HEK293 (cell line): ENCODE measurements at regions not wholly inside any gene's neighbourhood (a gene's known extent, or its start where the extent isn't known, plus 50 kb on each side); places are given as distances from the start of the nearest gene placed in this dataset.
"Not testable (repeated sequence)": the region's sequence is repeated elsewhere in the genome, so short reads cannot be mapped to it uniquely, and the experiment has no call there.

Source experiments
- CTCF ChIA-PET: fragments of 350-600 bp; formaldehyde crosslinking; extraction: SDS; loops from one replicate; lab custom pipeline; 2021; ENCODE audit warnings: antibody characterized with exemption; lab: Yijun Ruan, JAX
- POLR2A ChIA-PET: fragments of 300-600 bp; formaldehyde crosslinking; extraction: SDS; loops from one replicate; lab custom pipeline; 2020; ENCODE audit warnings: antibody characterized with exemption, inconsistent platforms; lab: Yijun Ruan, JAX
- H3K27ac ChIP-seq: fragments of 200-500 bp; sonication (Bioruptor generic); 2 replicates; pipeline ENCODE4 v1.5.1; 2014; ENCODE audit warnings: low read depth, low read length, control low read depth, inconsistent platforms; ENCODE audit errors: extremely low read depth
- H3K36me3 ChIP-seq, 2 experiments: fragments of 200-500 bp in 1 of 2; sonication (Bioruptor generic) in 1 of 2; 1 replicate in 1 of 2; 2 replicates in 1 of 2; pipeline ENCODE4 v1.5.1; 2014 to 2017; ENCODE audit warnings: inconsistent platforms in 2 of 2, low read length in 2 of 2; ENCODE audit not compliant: control insufficient read depth in 2 of 2, insufficient read depth in 1 of 2
- H3K4me1 ChIP-seq: fragments of 200-500 bp; sonication (Bioruptor generic); 2 replicates; pipeline ENCODE4 v1.5.1; 2014; ENCODE audit warnings: mild to moderate bottlenecking, low read length, inconsistent platforms; ENCODE audit not compliant: control insufficient read depth, insufficient read depth
- H3K4me3 ChIP-seq: 2 replicates; pipeline ENCODE4 v1.5.1; 2011; ENCODE audit warnings: low read depth, mild to moderate bottlenecking, control low read depth, low read length, moderate library complexity
- H3K9me3 ChIP-seq: fragments of 200-500 bp; sonication (Bioruptor generic); 2 replicates; pipeline ENCODE4 v1.5.1; 2014; ENCODE audit warnings: low read depth, low read length, inconsistent platforms; ENCODE audit not compliant: control insufficient read depth, insufficient read depth
- ELK4 ChIP-seq: IDR thresholded peaks from 2 replicates; pipeline ENCODE4 v1.6.1; 2011; ENCODE audit warnings: mild to moderate bottlenecking, low read depth, low read length, borderline replicate concordance
- KLF9 ChIP-seq: fragments of 450-650 bp; formaldehyde crosslinking; IDR thresholded peaks from 2 replicates; pipeline ENCODE4 v1.5.1; 2016; ENCODE audit warnings: missing biosample characterization, missing genetic modification characterization, low read depth
- OVOL3 ChIP-seq: fragments of 450-650 bp; formaldehyde crosslinking; IDR thresholded peaks from 2 replicates; pipeline ENCODE4 v1.5.1; 2016; ENCODE audit warnings: missing biosample characterization, missing genetic modification characterization
- REPIN1 ChIP-seq: fragments of 450-650 bp; formaldehyde crosslinking; IDR thresholded peaks from 2 replicates; pipeline ENCODE4 v1.5.1; 2017; ENCODE audit warnings: missing biosample characterization, missing genetic modification characterization, low read depth
- SCRT1 ChIP-seq: fragments of 450-650 bp; formaldehyde crosslinking; IDR thresholded peaks from 2 replicates; pipeline ENCODE4 v1.5.1; 2016; ENCODE audit warnings: missing biosample characterization, missing genetic modification characterization, borderline replicate concordance
- ZBTB1 ChIP-seq: fragments of 450-650 bp; formaldehyde crosslinking; IDR thresholded peaks from 2 replicates; pipeline ENCODE4 v1.5.1; 2016; ENCODE audit warnings: missing biosample characterization, missing genetic modification characterization
- ZEB2 ChIP-seq: fragments of 450-650 bp; formaldehyde crosslinking; IDR thresholded peaks from 2 replicates; pipeline ENCODE4 v1.5.1; 2016; ENCODE audit warnings: missing biosample characterization, missing genetic modification characterization
- ZNF146 ChIP-seq: fragments of 450-650 bp; formaldehyde crosslinking; IDR thresholded peaks from 2 replicates; pipeline ENCODE4 v1.5.1; 2016; ENCODE audit warnings: missing biosample characterization, missing genetic modification characterization
- ZNF155 ChIP-seq: fragments of 450-650 bp; formaldehyde crosslinking; IDR thresholded peaks from 2 replicates; pipeline ENCODE4 v1.5.1; 2016; ENCODE audit warnings: missing biosample characterization, missing genetic modification characterization
- ZNF530 ChIP-seq: fragments of 450-650 bp; formaldehyde crosslinking; IDR thresholded peaks from 2 replicates; pipeline ENCODE4 v1.5.1; 2016; ENCODE audit warnings: low read depth, missing biosample characterization, missing genetic modification characterization
- ZNF600 ChIP-seq: fragments of 450-650 bp; formaldehyde crosslinking; IDR thresholded peaks from 2 replicates; pipeline ENCODE4 v1.5.1; 2016; ENCODE audit warnings: missing biosample characterization, missing genetic modification characterization
- ZNF629 ChIP-seq: fragments of 450-650 bp; formaldehyde crosslinking; IDR thresholded peaks from 2 replicates; pipeline ENCODE4 v1.5.1; 2017; ENCODE audit warnings: missing biosample characterization, missing genetic modification characterization
- ZNF707 ChIP-seq: fragments of 450-650 bp; formaldehyde crosslinking; IDR thresholded peaks from 2 replicates; pipeline ENCODE4 v1.5.1; 2016; ENCODE audit warnings: missing biosample characterization, missing genetic modification characterization
- TF ChIP-seq, protein P1 (sequence below): fragments of 450-650 bp; formaldehyde crosslinking; IDR thresholded peaks from 2 replicates; pipeline ENCODE4 v1.5.1; 2016; ENCODE audit warnings: missing biosample characterization, missing genetic modification characterization
- TF ChIP-seq, protein P2 (sequence below): fragments of 450-650 bp; formaldehyde crosslinking; IDR thresholded peaks from 2 replicates; pipeline ENCODE4 v1.5.1; 2016; ENCODE audit warnings: missing biosample characterization, missing genetic modification characterization
- TF ChIP-seq, protein P3 (sequence below): fragments of 450-650 bp; formaldehyde crosslinking; IDR thresholded peaks from 2 replicates; pipeline ENCODE4 v1.5.1; 2017; ENCODE audit warnings: missing biosample characterization, missing genetic modification characterization
- TF ChIP-seq, protein P4 (sequence below): fragments of 450-650 bp; formaldehyde crosslinking; IDR thresholded peaks from 2 replicates; pipeline ENCODE4 v1.5.1; 2016; ENCODE audit warnings: missing biosample characterization, missing genetic modification characterization, borderline replicate concordance
- TF ChIP-seq, protein P5 (sequence below): fragments of 450-650 bp; formaldehyde crosslinking; IDR thresholded peaks from 2 replicates; pipeline ENCODE4 v1.5.1; 2016; ENCODE audit warnings: missing biosample characterization, missing genetic modification characterization
- TF ChIP-seq, protein P6 (sequence below): fragments of 450-650 bp; formaldehyde crosslinking; IDR thresholded peaks from 2 replicates; pipeline ENCODE4 v1.5.1; 2016; ENCODE audit warnings: missing biosample characterization, missing genetic modification characterization
- TF ChIP-seq, protein P7 (sequence below): fragments of 450-650 bp; IDR thresholded peaks from 2 replicates; pipeline ENCODE4 v1.5.1; 2018; ENCODE audit warnings: missing biosample characterization, mild to moderate bottlenecking, missing genetic modification characterization

- no peak overlapping the region for H3K4me3 ChIP-seq
- no peak overlapping the region for H3K27ac ChIP-seq
- no peaks in the 10 kb centered on the region for H3K4me1 ChIP-seq
- no peaks in the 10 kb centered on the region for H3K9me3 ChIP-seq
- TF ChIP-seq ZEB2 (tag by site-specific recombination) (no peak), ELK4 (no peak), KLF9 (tag by site-specific recombination) (no peak), REPIN1 (no peak), ZNF707 (tag by site-specific recombination) (no peak), ZNF629 (tag by site-specific recombination) (no peak), ZBTB1 (tag by site-specific recombination) (no peak), ZNF155 (no peak), ZNF530 (tag by site-specific recombination) (no peak), OVOL3 (tag by site-specific recombination) (no peak), ZNF146 (tag by site-specific recombination) (no peak), SCRT1 (tag by site-specific recombination) (no peak), ZNF600 (tag by site-specific recombination) (no peak)
- TF ChIP-seq, protein P1, sequence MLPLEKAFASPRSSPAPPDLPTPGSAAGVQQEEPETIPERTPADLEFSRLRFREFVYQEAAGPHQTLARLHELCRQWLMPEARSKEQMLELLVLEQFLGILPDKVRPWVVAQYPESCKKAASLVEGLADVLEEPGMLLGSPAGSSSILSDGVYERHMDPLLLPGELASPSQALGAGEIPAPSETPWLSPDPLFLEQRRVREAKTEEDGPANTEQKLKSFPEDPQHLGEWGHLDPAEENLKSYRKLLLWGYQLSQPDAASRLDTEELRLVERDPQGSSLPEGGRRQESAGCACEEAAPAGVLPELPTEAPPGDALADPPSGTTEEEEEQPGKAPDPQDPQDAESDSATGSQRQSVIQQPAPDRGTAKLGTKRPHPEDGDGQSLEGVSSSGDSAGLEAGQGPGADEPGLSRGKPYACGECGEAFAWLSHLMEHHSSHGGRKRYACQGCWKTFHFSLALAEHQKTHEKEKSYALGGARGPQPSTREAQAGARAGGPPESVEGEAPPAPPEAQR = no peak
- TF ChIP-seq, protein P2, sequence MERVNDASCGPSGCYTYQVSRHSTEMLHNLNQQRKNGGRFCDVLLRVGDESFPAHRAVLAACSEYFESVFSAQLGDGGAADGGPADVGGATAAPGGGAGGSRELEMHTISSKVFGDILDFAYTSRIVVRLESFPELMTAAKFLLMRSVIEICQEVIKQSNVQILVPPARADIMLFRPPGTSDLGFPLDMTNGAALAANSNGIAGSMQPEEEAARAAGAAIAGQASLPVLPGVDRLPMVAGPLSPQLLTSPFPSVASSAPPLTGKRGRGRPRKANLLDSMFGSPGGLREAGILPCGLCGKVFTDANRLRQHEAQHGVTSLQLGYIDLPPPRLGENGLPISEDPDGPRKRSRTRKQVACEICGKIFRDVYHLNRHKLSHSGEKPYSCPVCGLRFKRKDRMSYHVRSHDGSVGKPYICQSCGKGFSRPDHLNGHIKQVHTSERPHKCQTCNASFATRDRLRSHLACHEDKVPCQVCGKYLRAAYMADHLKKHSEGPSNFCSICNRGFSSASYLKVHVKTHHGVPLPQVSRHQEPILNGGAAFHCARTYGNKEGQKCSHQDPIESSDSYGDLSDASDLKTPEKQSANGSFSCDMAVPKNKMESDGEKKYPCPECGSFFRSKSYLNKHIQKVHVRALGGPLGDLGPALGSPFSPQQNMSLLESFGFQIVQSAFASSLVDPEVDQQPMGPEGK (tag by site-specific recombination) = no peak
- TF ChIP-seq, protein P3, sequence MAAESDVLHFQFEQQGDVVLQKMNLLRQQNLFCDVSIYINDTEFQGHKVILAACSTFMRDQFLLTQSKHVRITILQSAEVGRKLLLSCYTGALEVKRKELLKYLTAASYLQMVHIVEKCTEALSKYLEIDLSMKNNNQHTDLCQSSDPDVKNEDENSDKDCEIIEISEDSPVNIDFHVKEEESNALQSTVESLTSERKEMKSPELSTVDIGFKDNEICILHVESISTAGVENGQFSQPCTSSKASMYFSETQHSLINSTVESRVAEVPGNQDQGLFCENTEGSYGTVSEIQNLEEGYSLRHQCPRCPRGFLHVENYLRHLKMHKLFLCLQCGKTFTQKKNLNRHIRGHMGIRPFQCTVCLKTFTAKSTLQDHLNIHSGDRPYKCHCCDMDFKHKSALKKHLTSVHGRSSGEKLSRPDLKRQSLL (tag by site-specific recombination) = no peak
- TF ChIP-seq, protein P4, sequence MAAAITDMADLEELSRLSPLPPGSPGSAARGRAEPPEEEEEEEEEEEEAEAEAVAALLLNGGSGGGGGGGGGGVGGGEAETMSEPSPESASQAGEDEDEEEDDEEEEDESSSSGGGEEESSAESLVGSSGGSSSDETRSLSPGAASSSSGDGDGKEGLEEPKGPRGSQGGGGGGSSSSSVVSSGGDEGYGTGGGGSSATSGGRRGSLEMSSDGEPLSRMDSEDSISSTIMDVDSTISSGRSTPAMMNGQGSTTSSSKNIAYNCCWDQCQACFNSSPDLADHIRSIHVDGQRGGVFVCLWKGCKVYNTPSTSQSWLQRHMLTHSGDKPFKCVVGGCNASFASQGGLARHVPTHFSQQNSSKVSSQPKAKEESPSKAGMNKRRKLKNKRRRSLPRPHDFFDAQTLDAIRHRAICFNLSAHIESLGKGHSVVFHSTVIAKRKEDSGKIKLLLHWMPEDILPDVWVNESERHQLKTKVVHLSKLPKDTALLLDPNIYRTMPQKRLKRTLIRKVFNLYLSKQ (tag by site-specific recombination) = no peak
- TF ChIP-seq, protein P5, sequence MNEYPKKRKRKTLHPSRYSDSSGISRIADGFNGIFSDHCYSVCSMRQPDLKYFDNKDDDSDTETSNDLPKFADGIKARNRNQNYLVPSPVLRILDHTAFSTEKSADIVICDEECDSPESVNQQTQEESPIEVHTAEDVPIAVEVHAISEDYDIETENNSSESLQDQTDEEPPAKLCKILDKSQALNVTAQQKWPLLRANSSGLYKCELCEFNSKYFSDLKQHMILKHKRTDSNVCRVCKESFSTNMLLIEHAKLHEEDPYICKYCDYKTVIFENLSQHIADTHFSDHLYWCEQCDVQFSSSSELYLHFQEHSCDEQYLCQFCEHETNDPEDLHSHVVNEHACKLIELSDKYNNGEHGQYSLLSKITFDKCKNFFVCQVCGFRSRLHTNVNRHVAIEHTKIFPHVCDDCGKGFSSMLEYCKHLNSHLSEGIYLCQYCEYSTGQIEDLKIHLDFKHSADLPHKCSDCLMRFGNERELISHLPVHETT (tag by site-specific recombination) = no peak
- TF ChIP-seq, protein P6, sequence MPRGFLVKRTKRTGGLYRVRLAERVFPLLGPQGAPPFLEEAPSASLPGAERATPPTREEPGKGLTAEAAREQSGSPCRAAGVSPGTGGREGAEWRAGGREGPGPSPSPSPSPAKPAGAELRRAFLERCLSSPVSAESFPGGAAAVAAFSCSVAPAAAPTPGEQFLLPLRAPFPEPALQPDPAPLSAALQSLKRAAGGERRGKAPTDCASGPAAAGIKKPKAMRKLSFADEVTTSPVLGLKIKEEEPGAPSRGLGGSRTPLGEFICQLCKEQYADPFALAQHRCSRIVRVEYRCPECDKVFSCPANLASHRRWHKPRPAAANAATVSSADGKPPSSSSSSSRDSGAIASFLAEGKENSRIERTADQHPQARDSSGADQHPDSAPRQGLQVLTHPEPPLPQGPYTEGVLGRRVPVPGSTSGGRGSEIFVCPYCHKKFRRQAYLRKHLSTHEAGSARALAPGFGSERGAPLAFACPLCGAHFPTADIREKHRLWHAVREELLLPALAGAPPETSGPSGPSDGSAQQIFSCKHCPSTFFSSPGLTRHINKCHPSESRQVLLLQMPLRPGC (tag by site-specific recombination) = no peak
- TF ChIP-seq, protein P7, sequence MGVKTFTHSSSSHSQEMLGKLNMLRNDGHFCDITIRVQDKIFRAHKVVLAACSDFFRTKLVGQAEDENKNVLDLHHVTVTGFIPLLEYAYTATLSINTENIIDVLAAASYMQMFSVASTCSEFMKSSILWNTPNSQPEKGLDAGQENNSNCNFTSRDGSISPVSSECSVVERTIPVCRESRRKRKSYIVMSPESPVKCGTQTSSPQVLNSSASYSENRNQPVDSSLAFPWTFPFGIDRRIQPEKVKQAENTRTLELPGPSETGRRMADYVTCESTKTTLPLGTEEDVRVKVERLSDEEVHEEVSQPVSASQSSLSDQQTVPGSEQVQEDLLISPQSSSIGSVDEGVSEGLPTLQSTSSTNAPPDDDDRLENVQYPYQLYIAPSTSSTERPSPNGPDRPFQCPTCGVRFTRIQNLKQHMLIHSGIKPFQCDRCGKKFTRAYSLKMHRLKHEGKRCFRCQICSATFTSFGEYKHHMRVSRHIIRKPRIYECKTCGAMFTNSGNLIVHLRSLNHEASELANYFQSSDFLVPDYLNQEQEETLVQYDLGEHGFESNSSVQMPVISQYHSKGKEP = no peak
- no peaks in the 10 kb centered on the region for H3K36me3 ChIP-seq
- CTCF ChIA-PET = no interaction called here
- POLR2A ChIA-PET = no interaction called here
These were observed 383.2 kb downstream of the AEBP2 start for GRCh38 chr12:19822476-19822875.

DNA sequence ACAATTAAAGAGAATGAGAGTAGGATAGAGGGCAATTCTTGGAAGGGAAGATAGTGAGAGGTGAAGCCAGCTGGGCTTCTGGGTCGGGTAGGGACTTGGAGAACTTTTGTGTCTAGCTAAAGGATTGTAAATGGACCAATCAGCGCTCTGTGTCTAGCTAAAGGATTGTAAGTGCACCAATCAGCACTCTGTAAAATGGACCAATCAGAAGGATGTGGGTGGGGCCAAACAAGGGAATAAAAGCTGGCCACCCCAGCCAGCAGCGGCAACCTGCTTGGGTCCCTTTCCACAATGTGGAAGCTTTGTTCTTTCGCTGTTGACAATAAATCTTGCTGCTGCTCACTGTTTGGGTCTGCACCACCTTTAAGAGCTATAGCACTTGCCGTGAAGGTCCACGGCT lies 384.0 kb downstream of the AEBP2 start:
- H3K9me3 ChIP-seq, H3K4me1 ChIP-seq, H3K27ac ChIP-seq, POLR2A ChIA-PET, H3K4me3 ChIP-seq, H3K36me3 ChIP-seq, CTCF ChIA-PET: not testable (repeated sequence)
